ENCODE measurements at regions not wholly inside any gene's neighbourhood (a gene's known extent, or its start where the extent isn't known, plus 50 kb on each side); places are given as distances from the start of the nearest gene placed in this dataset.

GRCh38 chr5:10077791-10078545, 171.7 kb downstream of the ATPSCKMT start:
- no peaks in the 10 kb centered on the region for H3K36me3 ChIP-seq (ENCODE audit: control insufficient read depth, insufficient read depth, low read length)
- H3K4me1 ChIP-seq (ENCODE audit: control insufficient read depth, insufficient read depth, low read length) = no peaks in the 10 kb centered on the region
- no peak overlapping the region for H3K4me3 ChIP-seq (ENCODE audit: low read depth, low read length)
- no peak overlapping the region for H3K27ac ChIP-seq (ENCODE audit: low read depth, low read length)
- H3K9ac ChIP-seq (ENCODE audit: low read depth, low read length) = no peak overlapping the region
- no peaks in the 10 kb centered on the region for H3K9me3 ChIP-seq (ENCODE audit: control insufficient read depth, insufficient read depth, low read length)
- no peaks in the 10 kb centered on the region for H3K27me3 ChIP-seq (ENCODE audit: control insufficient read depth, insufficient read depth, low read length)

DNA sequence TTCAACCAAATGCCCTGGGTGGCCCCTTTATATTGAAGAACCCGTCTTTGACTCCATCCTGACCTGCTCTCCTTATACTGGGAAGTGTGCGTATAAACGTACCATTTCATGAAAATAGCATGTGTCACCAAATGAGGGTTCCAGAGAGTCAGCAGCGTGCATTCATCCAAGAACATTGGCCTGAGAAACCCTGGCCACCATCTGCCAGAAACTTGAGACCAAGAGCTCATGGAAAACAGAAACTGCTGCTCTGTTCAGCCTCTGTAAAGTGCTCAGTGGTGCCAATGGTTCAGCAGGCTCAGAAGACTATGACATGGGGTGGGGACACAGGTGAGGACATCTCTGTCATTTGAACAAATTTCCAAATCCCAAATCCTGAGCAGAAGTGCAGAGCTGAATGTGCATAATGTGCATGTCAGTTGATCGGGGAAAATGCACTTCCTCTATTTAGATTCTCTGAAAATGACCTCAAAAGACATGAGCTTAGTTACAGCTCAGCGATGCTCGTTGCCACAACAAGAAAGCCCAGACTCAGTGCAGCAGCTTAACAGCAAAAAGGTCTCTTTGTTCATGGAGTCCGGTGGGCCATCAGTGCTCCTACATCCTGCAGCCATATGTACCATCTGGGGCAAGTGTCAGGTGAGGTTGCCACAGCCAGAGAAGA, 176.1 kb downstream of the ATPSCKMT start:
- Histone ChIP-seq H3K4me1 (ENCODE audit: control insufficient read depth, insufficient read depth, low read length) (no peaks in the 10 kb centered on the region), H3K27ac (ENCODE audit: low read depth, low read length) (no peak overlapping the region), H3K9ac (ENCODE audit: low read depth, low read length) (no peak overlapping the region), H3K27me3 (ENCODE audit: control insufficient read depth, insufficient read depth, low read length) (no peaks in the 10 kb centered on the region), H3K36me3 (ENCODE audit: control insufficient read depth, insufficient read depth, low read length) (no peaks in the 10 kb centered on the region), H3K9me3 (ENCODE audit: control insufficient read depth, insufficient read depth, low read length) (no peaks in the 10 kb centered on the region), H3K4me3 (ENCODE audit: low read depth, low read length) (no peak overlapping the region)

DNA sequence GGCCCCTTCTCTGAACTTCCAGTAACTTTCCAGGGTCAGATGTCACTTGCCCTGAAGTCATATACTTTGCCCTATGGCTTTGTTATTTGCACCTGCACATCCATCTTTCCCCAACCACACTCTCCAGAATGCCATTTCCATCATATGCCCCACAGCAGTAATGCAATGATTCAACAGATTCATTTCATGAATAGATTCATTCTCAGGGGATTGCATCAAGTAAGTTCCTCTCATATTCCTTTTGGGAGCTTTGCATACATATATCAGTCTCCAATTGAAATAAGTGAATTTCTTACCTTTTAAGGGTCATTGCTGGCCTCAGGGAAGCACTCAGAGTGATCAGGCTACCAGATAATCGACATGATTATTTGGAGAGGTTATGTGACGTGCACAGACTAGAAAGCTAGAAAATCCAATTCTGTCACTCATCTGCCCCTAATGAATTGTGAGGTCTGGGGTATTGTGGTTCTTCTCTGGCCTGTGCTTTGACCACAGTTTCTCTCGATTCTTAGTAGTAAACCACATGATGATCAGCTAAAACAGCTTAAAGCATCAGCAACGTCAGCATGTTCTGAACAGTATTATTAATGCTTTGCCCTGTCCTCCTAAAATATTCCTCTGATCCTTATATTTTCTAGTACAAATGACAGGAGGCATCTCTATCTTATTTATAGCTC, 179.9 kb downstream of the ATPSCKMT start:
- H3K4me1 ChIP-seq (ENCODE audit: control insufficient read depth, insufficient read depth, low read length) = no peaks in the 10 kb centered on the region
- no peak overlapping the region for H3K27ac ChIP-seq (ENCODE audit: low read depth, low read length)
- H3K27me3 ChIP-seq (ENCODE audit: control insufficient read depth, insufficient read depth, low read length) = no peaks in the 10 kb centered on the region
- no peaks in the 10 kb centered on the region for H3K36me3 ChIP-seq (ENCODE audit: control insufficient read depth, insufficient read depth, low read length)
- H3K4me3 ChIP-seq (ENCODE audit: low read depth, low read length) = no peak overlapping the region
- H3K9ac ChIP-seq (ENCODE audit: low read depth, low read length) = no peak overlapping the region
- H3K9me3 ChIP-seq (ENCODE audit: control insufficient read depth, insufficient read depth, low read length) = no peaks in the 10 kb centered on the region

DNA sequence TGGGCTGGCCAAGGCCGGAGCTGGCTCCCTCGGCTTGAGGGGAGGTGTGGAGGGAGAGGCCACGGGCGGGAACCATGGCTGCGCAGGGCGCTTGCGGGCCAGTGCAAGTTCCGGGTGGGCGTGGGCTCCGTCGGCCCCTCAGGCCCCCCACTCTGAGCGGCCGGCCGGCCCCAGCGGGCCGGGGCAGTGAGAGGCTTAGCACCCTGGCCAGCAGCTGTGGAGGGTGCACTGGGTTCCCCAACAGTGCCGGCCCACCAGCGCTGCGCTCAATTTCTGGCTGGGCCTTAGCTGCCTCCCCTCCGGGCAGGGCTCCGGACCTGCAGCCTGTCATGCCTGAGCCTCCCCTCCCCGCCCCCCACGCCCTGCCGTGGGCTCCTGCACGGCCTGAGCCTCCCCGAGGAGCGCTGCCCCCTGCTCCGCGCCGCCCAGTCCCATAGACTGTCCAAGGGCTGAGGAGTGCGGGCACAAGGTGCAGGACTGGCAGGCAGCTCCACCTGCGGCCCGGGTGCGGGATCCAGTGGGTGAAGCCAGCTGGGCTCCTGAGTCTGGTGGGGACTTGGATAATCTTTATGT, 184.2 kb downstream of the ATPSCKMT start:
- no peak overlapping the region for H3K27ac ChIP-seq (ENCODE audit: low read depth, low read length)
- H3K9ac ChIP-seq (ENCODE audit: low read depth, low read length) = no peak overlapping the region
- H3K4me3 ChIP-seq (ENCODE audit: low read depth, low read length) = no peak overlapping the region
- no peaks in the 10 kb centered on the region for H3K4me1 ChIP-seq (ENCODE audit: control insufficient read depth, insufficient read depth, low read length)
- no peaks in the 10 kb centered on the region for H3K9me3 ChIP-seq (ENCODE audit: control insufficient read depth, insufficient read depth, low read length)
- H3K36me3 ChIP-seq (ENCODE audit: control insufficient read depth, insufficient read depth, low read length) = no peaks in the 10 kb centered on the region
- H3K27me3 ChIP-seq (ENCODE audit: control insufficient read depth, insufficient read depth, low read length) = no peaks in the 10 kb centered on the region

DNA sequence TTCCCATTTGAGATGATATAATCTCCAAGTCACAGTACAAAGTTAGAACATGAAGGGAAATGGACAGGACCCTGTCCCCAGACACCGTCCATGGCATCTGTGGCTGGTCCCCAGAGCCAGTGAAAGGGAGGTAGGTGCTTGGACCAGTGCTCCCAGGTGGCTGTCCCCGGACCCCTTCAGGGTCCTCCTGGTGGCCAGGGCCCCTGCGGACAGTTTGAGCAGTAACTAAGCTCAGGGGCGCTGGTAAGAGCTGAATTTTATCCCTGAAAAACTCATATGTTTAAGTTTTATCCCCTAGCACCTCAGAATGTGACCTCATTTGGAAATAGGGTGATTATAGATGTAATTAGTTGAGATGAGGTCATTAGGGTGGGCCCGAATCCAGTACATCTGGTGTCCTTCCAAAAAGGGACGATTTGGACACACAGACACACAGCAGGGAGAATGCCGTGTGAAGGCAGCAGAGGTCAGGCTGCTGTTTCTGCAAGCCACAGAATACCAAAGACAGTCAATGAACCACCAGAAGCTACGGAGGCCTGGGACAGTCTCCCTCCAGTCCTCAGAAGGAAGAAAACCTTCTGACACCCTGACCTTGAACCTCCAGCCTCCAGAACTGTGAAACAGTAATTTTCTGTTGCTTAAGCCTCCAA, 185.0 kb downstream of the ATPSCKMT start:
- Histone ChIP-seq H3K36me3 (ENCODE audit: control insufficient read depth, insufficient read depth, low read length) (no peaks in the 10 kb centered on the region), H3K27me3 (ENCODE audit: control insufficient read depth, insufficient read depth, low read length) (no peaks in the 10 kb centered on the region), H3K27ac (ENCODE audit: low read depth, low read length) (no peak overlapping the region), H3K4me1 (ENCODE audit: control insufficient read depth, insufficient read depth, low read length) (peaks cover under 1% of the 10 kb centered on the region; the same call in 1 of the 2 replicates), H3K9me3 (ENCODE audit: control insufficient read depth, insufficient read depth, low read length) (no peaks in the 10 kb centered on the region), H3K9ac (ENCODE audit: low read depth, low read length) (no peak overlapping the region), H3K4me3 (ENCODE audit: low read depth, low read length) (no peak overlapping the region)

- no peak overlapping the region for H3K4me3 ChIP-seq (ENCODE audit: low read depth, low read length)
- H3K9me3 ChIP-seq (ENCODE audit: control insufficient read depth, insufficient read depth, low read length) = no peaks in the 10 kb centered on the region
- H3K27me3 ChIP-seq (ENCODE audit: control insufficient read depth, insufficient read depth, low read length) = no peaks in the 10 kb centered on the region
- no peak overlapping the region for H3K9ac ChIP-seq (ENCODE audit: low read depth, low read length)
- H3K36me3 ChIP-seq (ENCODE audit: control insufficient read depth, insufficient read depth, low read length) = no peaks in the 10 kb centered on the region
- peaks cover 6% of the 10 kb centered on the region; the same call in 1 of the 2 replicates for H3K4me1 ChIP-seq (ENCODE audit: control insufficient read depth, insufficient read depth, low read length)
- no peak overlapping the region for H3K27ac ChIP-seq (ENCODE audit: low read depth, low read length)
These were observed 185.7 kb downstream of the ATPSCKMT start for GRCh38 chr5:10063997-10064396.

- no peak overlapping the region for H3K4me3 ChIP-seq (ENCODE audit: low read depth, low read length)
- no peaks in the 10 kb centered on the region for H3K27me3 ChIP-seq (ENCODE audit: control insufficient read depth, insufficient read depth, low read length)
- no peaks in the 10 kb centered on the region for H3K9me3 ChIP-seq (ENCODE audit: control insufficient read depth, insufficient read depth, low read length)
- H3K9ac ChIP-seq (ENCODE audit: low read depth, low read length) = no peak overlapping the region
- H3K27ac ChIP-seq (ENCODE audit: low read depth, low read length) = no peak overlapping the region
- H3K4me1 ChIP-seq (ENCODE audit: control insufficient read depth, insufficient read depth, low read length) = peaks cover 6% of the 10 kb centered on the region; the same call in 1 of the 2 replicates
- H3K36me3 ChIP-seq (ENCODE audit: control insufficient read depth, insufficient read depth, low read length) = no peaks in the 10 kb centered on the region
These were observed 189.7 kb downstream of the ATPSCKMT start for GRCh38 chr5:10059980-10060379.

GRCh38 chr5:10059556-10059955, 190.1 kb downstream of the ATPSCKMT start:
- Histone ChIP-seq H3K4me1 (ENCODE audit: control insufficient read depth, insufficient read depth, low read length) (peaks cover 6% of the 10 kb centered on the region; the same call in 1 of the 2 replicates), H3K9ac (ENCODE audit: low read depth, low read length) (no peak overlapping the region), H3K27ac (ENCODE audit: low read depth, low read length) (no peak overlapping the region), H3K9me3 (ENCODE audit: control insufficient read depth, insufficient read depth, low read length) (no peaks in the 10 kb centered on the region), H3K4me3 (ENCODE audit: low read depth, low read length) (no peak overlapping the region), H3K36me3 (ENCODE audit: control insufficient read depth, insufficient read depth, low read length) (no peaks in the 10 kb centered on the region), H3K27me3 (ENCODE audit: control insufficient read depth, insufficient read depth, low read length) (no peaks in the 10 kb centered on the region)

GRCh38 chr5:10057356-10057755, 192.3 kb downstream of the ATPSCKMT start:
- Histone ChIP-seq H3K4me1 (ENCODE audit: control insufficient read depth, insufficient read depth, low read length) (peaks cover 6% of the 10 kb centered on the region; the same call in 1 of the 2 replicates), H3K27me3 (ENCODE audit: control insufficient read depth, insufficient read depth, low read length) (no peaks in the 10 kb centered on the region), H3K36me3 (ENCODE audit: control insufficient read depth, insufficient read depth, low read length) (no peaks in the 10 kb centered on the region), H3K4me3 (ENCODE audit: low read depth, low read length) (no peak overlapping the region), H3K9ac (ENCODE audit: low read depth, low read length) (no peak overlapping the region), H3K9me3 (ENCODE audit: control insufficient read depth, insufficient read depth, low read length) (peaks cover 10% of the 10 kb centered on the region), H3K27ac (ENCODE audit: low read depth, low read length) (no peak overlapping the region)

DNA sequence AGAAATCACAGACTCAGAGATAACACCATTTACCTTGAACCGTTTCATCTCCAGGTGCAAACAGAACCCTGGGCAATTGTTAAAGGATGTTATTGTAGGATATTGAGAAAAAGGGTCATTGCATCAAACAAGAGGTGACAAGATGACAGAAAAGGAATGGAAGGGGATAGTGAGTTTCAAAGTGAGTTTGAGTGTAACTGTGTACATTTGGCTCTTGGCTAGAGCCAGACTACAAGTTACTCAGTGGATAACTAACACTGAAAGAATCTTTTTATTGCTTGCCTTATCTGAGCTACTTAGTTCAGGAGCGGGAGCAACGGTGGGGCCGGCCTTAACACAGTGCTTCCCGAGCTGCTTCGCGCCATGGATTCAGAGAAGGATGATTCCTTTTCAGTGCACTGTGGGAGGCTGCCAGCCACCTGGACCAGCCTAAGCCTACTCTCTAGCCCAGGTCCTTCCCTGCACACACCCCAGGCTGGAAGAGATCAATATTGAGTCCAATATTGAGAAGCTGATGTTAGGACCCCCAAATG, 193.4 kb downstream of the ATPSCKMT start:
- H3K4me3 ChIP-seq (ENCODE audit: low read depth, low read length) = no peak overlapping the region
- H3K27ac ChIP-seq (ENCODE audit: low read depth, low read length) = no peak overlapping the region
- no peak overlapping the region for H3K9ac ChIP-seq (ENCODE audit: low read depth, low read length)
- H3K36me3 ChIP-seq (ENCODE audit: control insufficient read depth, insufficient read depth, low read length) = no peaks in the 10 kb centered on the region
- H3K4me1 ChIP-seq (ENCODE audit: control insufficient read depth, insufficient read depth, low read length) = peaks cover 6% of the 10 kb centered on the region; the same call in 1 of the 2 replicates
- H3K27me3 ChIP-seq (ENCODE audit: control insufficient read depth, insufficient read depth, low read length) = no peaks in the 10 kb centered on the region
- peaks cover 19% of the 10 kb centered on the region for H3K9me3 ChIP-seq (ENCODE audit: control insufficient read depth, insufficient read depth, low read length)
